Epithelial cell of esophagus (primary cell): ENCODE measurements at regions not wholly inside any gene's neighbourhood (a gene's known extent, or its start where the extent isn't known, plus 50 kb on each side); places are given as distances from the start of the nearest gene placed in this dataset.

ENCODE experiments used
- DNase-seq: peaks from one replicate; pipeline ENCODE4 v3.0.0; 2010; ENCODE audit warnings: low read depth
- H3K4me3 ChIP-seq: 2 replicates; pipeline ENCODE4 v1.5.1; 2011; ENCODE audit warnings: mild to moderate bottlenecking, low read length, control low read depth
- TF ChIP-seq, protein P1 (sequence below): IDR thresholded peaks from 2 replicates; pipeline ENCODE4 v1.5.1; 2011; ENCODE audit warnings: low read depth, mild to moderate bottlenecking, low read length, control low read depth, inconsistent platforms; ENCODE audit not compliant: insufficient read depth; ENCODE audit errors: missing control alignments

GRCh38 chr5:15385037-15385436, 114.9 kb upstream of the FBXL7 start:
- TF ChIP-seq, protein P1, sequence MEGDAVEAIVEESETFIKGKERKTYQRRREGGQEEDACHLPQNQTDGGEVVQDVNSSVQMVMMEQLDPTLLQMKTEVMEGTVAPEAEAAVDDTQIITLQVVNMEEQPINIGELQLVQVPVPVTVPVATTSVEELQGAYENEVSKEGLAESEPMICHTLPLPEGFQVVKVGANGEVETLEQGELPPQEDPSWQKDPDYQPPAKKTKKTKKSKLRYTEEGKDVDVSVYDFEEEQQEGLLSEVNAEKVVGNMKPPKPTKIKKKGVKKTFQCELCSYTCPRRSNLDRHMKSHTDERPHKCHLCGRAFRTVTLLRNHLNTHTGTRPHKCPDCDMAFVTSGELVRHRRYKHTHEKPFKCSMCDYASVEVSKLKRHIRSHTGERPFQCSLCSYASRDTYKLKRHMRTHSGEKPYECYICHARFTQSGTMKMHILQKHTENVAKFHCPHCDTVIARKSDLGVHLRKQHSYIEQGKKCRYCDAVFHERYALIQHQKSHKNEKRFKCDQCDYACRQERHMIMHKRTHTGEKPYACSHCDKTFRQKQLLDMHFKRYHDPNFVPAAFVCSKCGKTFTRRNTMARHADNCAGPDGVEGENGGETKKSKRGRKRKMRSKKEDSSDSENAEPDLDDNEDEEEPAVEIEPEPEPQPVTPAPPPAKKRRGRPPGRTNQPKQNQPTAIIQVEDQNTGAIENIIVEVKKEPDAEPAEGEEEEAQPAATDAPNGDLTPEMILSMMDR = no peak
- DNase-seq = no peak
- H3K4me3 ChIP-seq = no peak overlapping the region

DNA sequence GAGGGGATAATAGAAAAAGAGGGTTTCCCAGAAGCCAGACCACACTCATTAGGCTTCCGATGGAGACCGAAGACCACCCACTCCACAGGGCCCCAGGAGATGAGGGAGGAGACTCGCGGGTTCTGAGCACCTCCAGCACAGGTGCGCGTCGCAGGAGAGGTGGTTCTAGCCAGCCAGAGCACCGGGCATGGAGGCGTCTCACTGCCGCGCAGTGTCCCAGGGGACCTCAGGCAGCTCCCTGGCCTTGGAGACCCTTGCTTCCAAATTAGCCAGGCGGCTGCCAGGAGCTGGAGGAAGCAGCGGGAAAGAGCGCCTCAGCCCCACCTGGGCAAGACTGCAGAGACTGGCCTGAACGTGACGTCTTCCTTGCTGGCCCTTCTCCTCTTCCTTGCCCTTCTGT, 115.4 kb upstream of the FBXL7 start:
- TF ChIP-seq, protein P1 = no peak
- no peak for DNase-seq
- H3K4me3 ChIP-seq = no peak overlapping the region

DNA sequence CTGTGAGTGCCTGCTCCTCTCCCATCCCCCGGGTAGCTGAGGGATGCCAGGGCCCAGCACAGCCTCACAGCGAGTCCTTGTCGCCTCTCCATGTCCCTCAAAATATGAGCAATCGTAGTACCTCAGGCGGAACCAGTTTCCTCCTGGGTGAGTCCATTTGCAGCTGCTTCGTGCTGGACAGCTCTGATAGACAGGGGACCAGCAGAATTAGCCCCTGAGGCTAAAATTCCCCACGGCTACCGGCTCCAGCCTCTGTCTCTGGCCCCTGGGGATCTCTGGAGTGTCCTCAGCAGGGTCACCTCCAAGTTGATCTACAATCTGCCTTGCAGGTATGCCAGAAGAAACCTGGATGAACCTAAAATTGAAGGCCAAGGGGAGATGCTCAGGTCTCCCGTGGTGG, 115.8 kb upstream of the FBXL7 start:
- TF ChIP-seq, protein P1 = no peak
- no peak overlapping the region for H3K4me3 ChIP-seq
- no peak for DNase-seq

GRCh38 chr5:15383469-15383868, 116.5 kb upstream of the FBXL7 start:
- H3K4me3 ChIP-seq = no peak overlapping the region
- peak; percentile 16 for DNase-seq
- TF ChIP-seq, protein P1 = peak; percentile 37

DNA sequence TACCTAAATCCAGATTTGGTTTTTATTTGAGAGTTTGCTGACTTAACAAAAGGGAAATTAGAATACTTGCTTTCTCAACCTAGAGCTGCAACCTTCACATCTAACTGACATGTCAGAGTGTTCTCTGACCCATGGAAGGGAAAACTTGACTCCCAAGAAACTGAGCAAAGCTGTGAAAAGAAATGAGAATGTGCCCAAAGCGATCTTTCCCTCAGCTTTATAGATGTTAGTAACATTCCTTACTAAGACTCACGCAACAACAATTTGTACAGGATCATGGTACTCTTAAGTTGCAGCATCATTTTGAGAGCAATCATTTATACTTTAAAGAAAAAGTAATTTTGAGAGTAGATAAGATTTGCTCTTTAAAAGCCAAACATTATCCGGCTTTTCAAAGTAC, 117.0 kb upstream of the FBXL7 start:
- TF ChIP-seq, protein P1 = no peak

GRCh38 chr5:15377573-15378340, 122.2 kb upstream of the FBXL7 start:
- DNase-seq = no peak
- TF ChIP-seq, protein P1 = no peak
- no peak overlapping the region for H3K4me3 ChIP-seq

More for the DNA sequence above, 117.0 kb upstream of the FBXL7 start:
- H3K4me3 ChIP-seq = no peak overlapping the region
- DNase-seq = no peak

- DNase-seq = peak; percentile 5
- TF ChIP-seq, protein P1 = no peak
Measured at GRCh38 chr5:15376803-15377202, 123.2 kb upstream of the FBXL7 start.

More at GRCh38 chr5:15376803-15377202, 123.2 kb upstream of the FBXL7 start:
- no peak overlapping the region for H3K4me3 ChIP-seq
